Activated T-cell treated with anti-CD3 and anti-CD28 coated beads, Interleukin-2, amount 50 U/mL, for 4 hours (primary cell): ENCODE measurements at regions not wholly inside any gene's neighbourhood (a gene's known extent, or its start where the extent isn't known, plus 50 kb on each side); places are given as distances from the start of the nearest gene placed in this dataset.
"Not testable (repeated sequence)": the region's sequence is repeated elsewhere in the genome, so short reads cannot be mapped to it uniquely, and the experiment has no call there.

ENCODE experiments used
- ATAC-seq, 2 donors: fragments of 200-7000 bp; cut with Tn5 transposase; one replicate each; pipeline ENCODE4 v1.10.0; 2021
- DNase-seq: peaks from one replicate; pipeline ENCODE4 v3.0.0-alpha.2; 2020
- H3K27me3 Mint-ChIP-seq: one replicate; pipeline ENCODE4 v1.8.0; 2021; ENCODE audit warnings: low read depth, mixed read lengths
- H3K36me3 Mint-ChIP-seq: one replicate; pipeline ENCODE4 v1.8.0; 2022; ENCODE audit warnings: mixed read lengths; ENCODE audit not compliant: insufficient read depth
- H3K4me1 Mint-ChIP-seq: one replicate; pipeline ENCODE4 v1.8.0; 2021; ENCODE audit warnings: low read depth, mixed read lengths
- H3K4me3 Mint-ChIP-seq: one replicate; pipeline ENCODE4 v1.8.0; 2021; ENCODE audit warnings: mild to moderate bottlenecking, moderate library complexity, mixed read lengths
- H3K9me3 Mint-ChIP-seq: one replicate; pipeline ENCODE4 v1.8.0; 2021; ENCODE audit warnings: mixed read lengths

DNA sequence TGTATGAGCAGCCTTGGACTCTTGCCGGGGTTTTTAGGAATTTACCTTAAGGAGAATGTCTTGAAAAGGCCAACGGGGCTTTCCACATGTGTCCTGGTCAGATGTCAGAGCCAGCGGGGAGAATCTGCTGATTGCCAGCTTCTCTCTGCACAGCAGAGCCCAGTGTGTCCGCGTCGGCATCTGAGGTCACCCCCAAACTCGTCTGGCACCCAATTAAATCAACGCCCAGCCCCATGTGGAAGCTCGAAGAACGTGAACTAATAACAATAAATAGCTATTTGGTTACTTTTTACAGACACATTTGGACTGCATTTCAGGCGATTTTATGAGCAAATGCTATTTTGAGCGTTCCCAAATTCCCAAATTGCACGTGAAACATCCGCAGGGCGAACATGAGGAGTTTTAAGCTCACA is 303.5 kb downstream of the FOXL1 start:
- no peak overlapping the region for H3K4me3 Mint-ChIP-seq
- no peaks in the 10 kb centered on the region for H3K4me1 Mint-ChIP-seq
- peaks cover 53% of the 10 kb centered on the region for H3K27me3 Mint-ChIP-seq
- H3K36me3 Mint-ChIP-seq, result no peaks in the 10 kb centered on the region
- H3K9me3 Mint-ChIP-seq, result no peaks in the 10 kb centered on the region
- no peak for DNase-seq
- no peak for ATAC-seq

DNA sequence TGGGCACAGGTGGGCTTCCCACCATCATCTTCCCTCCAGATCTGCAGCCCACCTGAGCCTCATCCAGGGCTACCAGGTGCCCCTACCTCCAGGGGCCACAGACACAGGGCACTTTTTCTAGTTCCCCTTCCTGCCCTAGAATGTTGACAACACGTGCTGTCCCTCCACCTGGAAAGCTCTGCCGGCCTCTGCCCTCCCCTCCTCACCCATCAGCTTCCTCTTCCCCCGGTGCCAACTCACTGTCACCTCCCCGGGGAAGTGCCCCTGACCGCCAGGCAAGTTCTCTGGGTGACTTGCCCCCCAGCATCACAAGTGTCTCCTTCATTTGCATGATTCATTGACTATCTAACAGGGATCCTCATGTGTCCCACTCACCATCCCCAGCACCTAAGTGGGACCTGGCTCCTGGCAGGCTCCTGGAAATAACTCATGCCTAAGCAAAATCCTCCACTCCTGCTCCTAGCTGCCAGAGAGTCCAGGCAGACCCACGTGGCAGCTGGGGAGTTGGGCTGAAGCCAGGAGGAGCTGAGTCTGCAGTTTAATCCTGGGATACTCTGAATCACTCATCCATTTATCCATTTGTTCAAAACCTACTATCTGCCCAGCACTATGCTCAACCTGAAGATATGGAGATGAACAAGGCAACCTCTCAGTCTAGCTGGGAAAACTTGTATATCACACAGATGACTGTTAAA is 304.4 kb downstream of the FOXL1 start:
- H3K4me1 Mint-ChIP-seq, result no peaks in the 10 kb centered on the region
- no peak overlapping the region for H3K4me3 Mint-ChIP-seq
- ATAC-seq (no peak), DNase-seq (no peak)
- peaks cover 47% of the 10 kb centered on the region for H3K27me3 Mint-ChIP-seq
- no peaks in the 10 kb centered on the region for H3K36me3 Mint-ChIP-seq
- no peaks in the 10 kb centered on the region for H3K9me3 Mint-ChIP-seq

DNA sequence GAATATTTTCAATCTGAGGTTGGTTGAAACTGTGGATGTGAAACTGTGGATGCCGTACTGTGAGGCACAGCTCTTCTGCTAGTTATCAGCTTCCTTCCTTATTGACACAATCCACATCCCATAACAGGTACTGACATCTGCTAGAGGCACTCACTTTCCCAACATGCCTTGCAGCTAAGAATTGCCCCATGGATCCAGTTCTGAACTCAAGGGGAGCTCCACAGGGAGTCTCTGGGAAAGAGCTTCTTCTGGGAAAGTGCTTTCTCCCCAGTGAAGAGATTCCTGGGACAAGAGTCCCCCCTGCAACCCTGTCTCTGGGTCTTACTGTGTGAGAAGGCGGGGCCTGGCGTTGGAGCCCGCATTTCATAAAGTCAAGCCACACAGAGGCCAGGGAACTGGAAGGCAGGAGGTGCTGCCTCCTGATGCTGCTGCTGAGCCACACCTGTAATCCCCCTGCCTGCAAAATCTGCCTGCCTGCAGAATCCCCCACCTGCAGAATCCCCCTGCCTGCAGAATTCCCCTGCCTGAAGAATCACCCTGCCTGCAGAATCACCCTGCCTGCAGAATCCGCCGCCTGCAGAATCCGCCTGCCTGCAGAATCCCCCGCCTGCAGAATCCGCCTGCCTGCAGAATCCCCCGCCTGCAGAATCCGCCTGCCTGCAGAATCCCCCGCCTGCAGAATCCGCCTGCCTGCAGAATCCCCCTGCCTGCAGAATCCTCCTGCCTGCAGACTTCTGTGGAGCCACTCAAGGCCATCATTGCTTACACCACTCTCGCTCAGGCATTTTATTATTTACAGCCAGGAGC is 305.4 kb downstream of the FOXL1 start:
- Mint-ChIP-seq H3K36me3 (no peaks in the 10 kb centered on the region), H3K9me3 (no peaks in the 10 kb centered on the region)

DNA sequence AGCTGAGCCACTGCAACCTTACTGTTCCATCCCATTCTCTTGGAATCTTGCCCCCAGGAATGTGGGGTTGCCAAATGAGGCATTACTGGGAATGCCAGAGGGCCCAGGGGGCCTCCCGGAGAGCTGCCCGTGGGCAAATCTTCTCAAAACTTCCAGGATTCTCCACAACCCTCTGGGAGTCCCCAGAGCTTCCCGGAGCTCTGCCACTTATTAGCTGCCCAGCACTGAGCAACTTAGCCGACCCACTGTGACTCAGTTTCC is 306.0 kb downstream of the FOXL1 start:
- Mint-ChIP-seq H3K4me3 (no peak overlapping the region), H3K4me1 (no peaks in the 10 kb centered on the region), H3K9me3 (no peaks in the 10 kb centered on the region), H3K36me3 (no peaks in the 10 kb centered on the region), H3K27me3 (peaks cover 31% of the 10 kb centered on the region)
- DNase-seq (no peak), ATAC-seq (no peak)

More for the DNA sequence above, 305.4 kb downstream of the FOXL1 start:
- no peak overlapping the region for H3K4me3 Mint-ChIP-seq
- DNase-seq, result no peak
- ATAC-seq, result no peak
- peaks cover 36% of the 10 kb centered on the region for H3K27me3 Mint-ChIP-seq
- H3K4me1 Mint-ChIP-seq, result no peaks in the 10 kb centered on the region

DNA sequence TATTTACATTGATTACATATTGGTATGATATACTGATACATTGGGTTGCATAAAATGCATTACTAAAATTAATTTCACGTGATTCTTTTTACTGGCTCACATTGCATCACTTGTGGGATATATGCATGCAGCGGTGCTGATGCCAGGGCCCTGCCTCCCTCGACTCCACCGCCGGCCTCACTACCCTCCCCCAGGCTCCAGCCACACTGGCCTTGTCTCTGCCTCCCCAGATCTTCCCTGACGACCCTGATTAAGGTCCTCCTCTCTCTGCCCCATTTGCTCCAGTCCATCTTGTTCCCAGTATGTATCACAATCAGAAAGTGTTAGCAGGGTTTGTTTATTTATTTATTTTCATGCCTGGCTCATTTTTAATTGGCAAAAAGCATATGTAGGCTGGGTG is 306.8 kb downstream of the FOXL1 start:
- ATAC-seq (no peak), DNase-seq (no peak)
- H3K4me1 Mint-ChIP-seq, result no peaks in the 10 kb centered on the region
- H3K27me3 Mint-ChIP-seq, result peaks cover 23% of the 10 kb centered on the region
- H3K9me3 Mint-ChIP-seq, result no peaks in the 10 kb centered on the region
- H3K4me3 Mint-ChIP-seq, result no peak overlapping the region
- H3K36me3 Mint-ChIP-seq, result no peaks in the 10 kb centered on the region

DNA sequence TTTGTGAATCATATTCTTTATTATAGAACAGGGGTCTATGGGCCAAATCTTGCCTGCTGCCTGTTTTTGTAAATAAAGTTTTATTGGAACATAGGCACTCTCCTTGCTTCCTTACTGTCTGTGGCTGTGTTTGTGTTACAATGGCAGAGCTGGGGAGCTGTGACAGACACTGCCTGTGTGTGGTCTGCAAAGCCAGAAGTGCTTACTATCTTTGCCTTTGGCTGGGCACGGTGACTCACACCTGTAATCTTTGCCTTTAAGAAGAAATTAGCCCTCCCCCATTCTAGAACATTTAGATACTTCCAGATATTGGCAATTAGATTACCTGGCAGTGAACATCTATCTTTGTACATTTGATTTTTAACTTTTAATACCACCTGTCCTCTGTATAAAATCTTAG is 308.3 kb downstream of the FOXL1 start:
- no peaks in the 10 kb centered on the region for H3K9me3 Mint-ChIP-seq
- H3K4me3 Mint-ChIP-seq, result no peak overlapping the region
- ATAC-seq, result no peak
- no peaks in the 10 kb centered on the region for H3K36me3 Mint-ChIP-seq
- H3K4me1 Mint-ChIP-seq, result no peaks in the 10 kb centered on the region
- DNase-seq, result no peak
- H3K27me3 Mint-ChIP-seq, result peaks cover 13% of the 10 kb centered on the region

DNA sequence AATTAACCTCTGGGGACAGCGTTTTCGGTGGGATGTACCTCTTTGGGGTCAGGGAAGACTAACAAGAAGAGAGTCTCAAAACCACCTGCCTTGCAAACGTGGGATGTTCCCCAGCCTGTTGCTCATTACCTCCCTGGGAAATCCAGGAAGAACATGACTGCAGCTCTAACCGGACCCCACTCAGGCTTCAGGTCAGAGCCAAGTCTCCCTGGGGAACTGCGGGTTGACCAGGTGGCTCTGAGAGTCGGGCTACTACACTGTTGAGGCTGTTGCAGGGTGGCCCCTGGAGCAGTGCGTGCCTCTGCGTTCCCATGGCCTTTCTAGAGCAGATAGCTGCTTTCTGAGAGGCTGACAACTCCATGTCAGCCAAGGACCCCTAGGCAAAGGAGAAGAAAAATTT is 309.1 kb downstream of the FOXL1 start:
- H3K9me3 Mint-ChIP-seq, result no peaks in the 10 kb centered on the region
- H3K4me1 Mint-ChIP-seq, result no peaks in the 10 kb centered on the region
- H3K27me3 Mint-ChIP-seq, result peaks cover 10% of the 10 kb centered on the region
- DNase-seq (no peak), ATAC-seq (no peak)
- no peaks in the 10 kb centered on the region for H3K36me3 Mint-ChIP-seq
- no peak overlapping the region for H3K4me3 Mint-ChIP-seq

DNA sequence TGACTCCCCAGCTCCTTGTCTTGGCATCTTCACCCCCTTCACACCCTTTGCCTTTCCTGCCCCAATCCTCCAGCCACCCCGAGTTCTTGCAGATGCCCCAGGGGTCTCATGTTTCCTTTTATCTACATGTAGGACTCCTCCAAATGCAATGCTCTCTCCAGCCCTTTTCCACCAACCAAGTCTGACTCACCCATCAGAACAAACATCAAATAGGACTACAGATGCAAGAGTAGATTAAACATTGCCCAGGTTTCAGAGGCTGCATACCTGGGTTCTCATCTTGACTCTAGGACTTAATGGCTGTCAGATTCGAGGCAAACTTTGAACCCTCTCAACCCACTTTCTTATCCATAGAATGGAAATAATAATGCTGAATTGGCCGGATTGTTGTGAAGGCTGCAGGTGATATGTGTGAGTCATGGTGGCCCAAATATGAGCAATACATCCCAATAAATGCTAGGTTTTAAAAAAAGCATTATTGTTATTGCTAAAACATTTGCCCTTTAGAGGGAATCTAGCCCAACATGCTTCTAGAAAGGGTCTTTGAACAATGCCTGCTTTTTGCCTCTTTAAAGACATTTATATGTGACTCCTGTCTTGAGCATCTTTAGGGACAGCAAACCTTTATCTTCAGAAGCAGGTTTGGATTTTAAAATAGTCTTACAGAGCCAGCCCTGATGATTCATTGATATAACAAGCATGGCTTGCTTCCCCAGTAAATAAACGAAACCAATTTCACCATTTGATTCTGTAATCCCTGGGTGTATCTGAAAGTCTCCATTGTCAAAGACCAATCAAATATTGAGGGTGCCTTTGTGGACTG is 310.1 kb downstream of the FOXL1 start:
- Mint-ChIP-seq H3K9me3 (no peaks in the 10 kb centered on the region), H3K27me3 (peaks cover 8% of the 10 kb centered on the region), H3K4me3 (no peak overlapping the region), H3K4me1 (no peaks in the 10 kb centered on the region), H3K36me3 (no peaks in the 10 kb centered on the region)
- DNase-seq (no peak), ATAC-seq (no peak)

DNA sequence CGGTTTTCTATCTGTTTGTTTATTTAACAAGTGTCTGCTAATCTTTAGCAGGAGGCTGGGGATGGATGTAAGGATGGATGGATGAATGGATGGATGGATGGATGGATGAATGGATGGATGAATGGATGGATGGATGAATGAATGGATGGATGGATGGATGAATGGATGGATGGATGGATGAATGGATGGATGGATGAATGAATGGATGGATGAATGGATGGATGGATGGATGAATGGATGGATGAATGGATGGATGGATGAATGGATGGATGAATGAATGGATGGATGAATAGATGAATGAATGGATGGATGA is 310.7 kb downstream of the FOXL1 start:
- H3K36me3 Mint-ChIP-seq, H3K9me3 Mint-ChIP-seq, H3K4me1 Mint-ChIP-seq, ATAC-seq, DNase-seq, H3K4me3 Mint-ChIP-seq, H3K27me3 Mint-ChIP-seq: not testable (repeated sequence)

DNA sequence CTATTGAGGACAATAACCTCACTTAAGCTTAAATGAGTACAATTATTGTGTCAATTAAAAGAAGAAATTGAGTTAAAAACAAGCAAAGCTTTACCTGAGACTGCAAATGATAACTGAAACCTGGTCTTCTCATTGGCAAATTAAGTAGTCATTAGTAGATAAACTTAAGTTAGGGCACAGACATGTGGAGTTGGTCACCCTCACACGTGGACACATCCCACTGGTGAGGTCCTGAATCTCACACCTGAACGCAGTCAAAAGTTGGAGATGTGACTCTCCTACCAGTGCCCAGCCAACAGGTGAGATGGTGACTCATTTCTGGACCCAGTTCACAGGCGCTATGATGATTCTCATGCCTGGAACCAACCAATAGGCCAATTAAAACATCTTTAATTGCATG is 311.6 kb downstream of the FOXL1 start:
- H3K4me3 Mint-ChIP-seq, result no peak overlapping the region
- no peaks in the 10 kb centered on the region for H3K4me1 Mint-ChIP-seq
- peaks cover 9% of the 10 kb centered on the region for H3K27me3 Mint-ChIP-seq
- H3K9me3 Mint-ChIP-seq, result no peaks in the 10 kb centered on the region
- DNase-seq (no peak), ATAC-seq (no peak)
- H3K36me3 Mint-ChIP-seq, result no peaks in the 10 kb centered on the region

DNA sequence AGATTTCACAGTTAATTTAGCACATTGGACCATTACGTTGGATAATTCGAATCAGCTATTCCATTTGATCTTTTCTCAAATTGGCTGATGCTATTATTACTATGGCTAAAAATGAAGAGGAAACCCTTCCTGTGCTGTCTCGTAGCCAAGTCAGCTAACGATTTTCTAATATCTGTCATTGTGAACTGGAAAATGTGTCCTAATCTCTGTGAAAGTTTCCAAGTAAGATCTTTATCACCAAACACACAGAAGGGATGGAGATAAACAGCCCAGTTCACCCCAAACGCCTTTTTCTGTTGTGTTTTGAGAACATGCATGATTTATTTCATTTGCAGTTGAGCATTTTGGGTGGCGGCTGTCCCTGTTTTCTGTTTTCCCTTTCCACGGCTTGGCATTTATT is 312.8 kb downstream of the FOXL1 start:
- Mint-ChIP-seq H3K4me1 (no peaks in the 10 kb centered on the region), H3K27me3 (peaks cover 9% of the 10 kb centered on the region), H3K9me3 (no peaks in the 10 kb centered on the region), H3K36me3 (no peaks in the 10 kb centered on the region), H3K4me3 (no peak overlapping the region)
- DNase-seq (no peak), ATAC-seq (no peak)

DNA sequence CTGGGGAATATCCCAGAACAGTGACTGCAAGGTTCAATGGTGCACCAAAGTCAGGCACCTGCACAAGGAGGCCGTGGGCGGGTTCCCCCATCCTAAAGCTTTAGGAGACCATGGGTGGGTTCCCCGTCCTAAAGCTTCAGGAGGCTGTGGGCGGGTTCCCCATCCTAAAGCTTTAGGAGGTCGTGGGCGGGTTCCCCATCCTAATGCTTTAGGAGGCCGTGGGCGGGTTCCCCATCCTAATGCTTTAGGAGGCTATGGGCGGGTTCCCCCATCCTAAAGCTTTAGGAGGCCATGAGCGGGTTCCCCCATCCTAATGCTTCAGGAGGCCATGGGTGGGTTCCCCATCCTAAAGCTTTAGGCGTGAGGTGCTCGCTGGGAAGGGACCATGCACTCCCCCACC is 313.3 kb downstream of the FOXL1 start:
- DNase-seq (no peak), ATAC-seq (no peak)
- Mint-ChIP-seq H3K36me3 (no peaks in the 10 kb centered on the region), H3K27me3 (peaks cover 9% of the 10 kb centered on the region), H3K4me1 (no peaks in the 10 kb centered on the region), H3K9me3 (no peaks in the 10 kb centered on the region), H3K4me3 (no peak overlapping the region)

DNA sequence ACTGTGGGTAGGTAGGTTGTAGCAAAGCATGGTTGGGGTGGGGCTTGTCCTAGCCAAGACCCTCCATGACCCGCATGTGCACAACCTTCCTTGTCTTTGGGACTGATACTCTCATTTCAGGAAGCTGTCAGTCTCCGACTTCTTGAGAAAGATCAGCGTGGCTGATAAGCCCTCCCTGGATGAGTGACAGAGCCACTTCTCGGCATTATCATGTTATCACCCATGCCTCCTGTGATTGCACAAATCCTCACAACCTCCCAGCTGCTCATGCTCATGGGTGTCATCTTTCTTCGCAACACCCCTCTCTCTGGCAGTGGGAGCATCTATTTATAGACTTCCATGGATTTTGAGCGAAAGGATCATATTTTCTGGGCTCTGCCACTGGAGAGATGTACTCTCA is 314.2 kb downstream of the FOXL1 start:
- H3K36me3 Mint-ChIP-seq, result no peaks in the 10 kb centered on the region
- H3K27me3 Mint-ChIP-seq, result peaks cover 9% of the 10 kb centered on the region
- H3K4me3 Mint-ChIP-seq, result no peak overlapping the region
- H3K4me1 Mint-ChIP-seq, result no peaks in the 10 kb centered on the region
- DNase-seq (no peak), ATAC-seq (no peak)
- no peaks in the 10 kb centered on the region for H3K9me3 Mint-ChIP-seq

DNA sequence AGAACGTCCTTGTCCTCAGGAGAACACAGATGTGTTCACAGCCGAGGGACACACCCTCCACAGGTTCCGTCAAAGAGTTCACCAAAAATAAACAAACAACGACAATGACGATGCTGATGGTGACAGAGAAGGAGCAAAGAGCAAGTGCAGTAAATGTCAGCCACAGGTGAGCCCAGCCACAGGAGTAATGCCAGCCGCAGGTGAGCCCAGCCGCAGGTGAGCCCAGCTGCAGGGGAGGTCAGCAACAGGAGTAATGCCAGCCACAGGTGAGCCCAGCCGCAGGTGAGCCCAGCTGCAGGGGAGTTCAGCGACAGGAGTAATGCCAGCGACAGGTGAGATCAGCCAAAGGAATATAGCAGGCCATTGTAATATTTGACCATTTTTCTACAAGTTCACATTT is 315.2 kb downstream of the FOXL1 start:
- ATAC-seq, result no peak
- Mint-ChIP-seq H3K4me3 (no peak overlapping the region), H3K36me3 (no peaks in the 10 kb centered on the region), H3K27me3 (peaks cover 9% of the 10 kb centered on the region), H3K9me3 (no peaks in the 10 kb centered on the region), H3K4me1 (no peaks in the 10 kb centered on the region)
- no peak for DNase-seq

DNA sequence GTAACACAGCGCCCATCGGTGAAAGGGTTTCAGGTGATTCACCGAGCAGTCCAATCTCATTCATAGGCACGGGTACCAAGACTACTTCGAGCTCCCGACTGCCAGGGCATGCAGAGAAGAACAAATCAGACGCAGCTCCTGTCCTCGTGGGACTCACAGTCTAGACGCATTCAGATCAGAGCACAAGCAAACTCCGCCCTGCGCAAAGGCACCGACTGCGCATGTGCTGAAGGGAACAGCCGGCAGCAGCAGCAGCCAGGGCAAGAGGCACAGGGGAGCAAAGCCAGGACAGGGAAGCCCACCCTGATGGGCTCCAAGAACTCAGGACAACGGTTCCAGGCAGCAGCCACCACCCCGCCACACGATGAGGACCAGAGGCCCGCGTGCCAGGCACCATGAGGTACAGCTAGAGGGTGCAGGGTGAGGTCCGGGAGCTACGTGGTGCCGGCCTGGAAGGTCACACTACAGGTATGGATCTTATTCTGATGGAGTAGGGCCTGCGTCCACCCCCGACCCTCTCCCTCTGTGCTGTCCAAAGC is 315.7 kb downstream of the FOXL1 start:
- H3K4me3 Mint-ChIP-seq, result no peak overlapping the region
- H3K27me3 Mint-ChIP-seq, result peaks cover 9% of the 10 kb centered on the region
- H3K4me1 Mint-ChIP-seq, result no peaks in the 10 kb centered on the region
- ATAC-seq (no peak), DNase-seq (no peak)
- no peaks in the 10 kb centered on the region for H3K36me3 Mint-ChIP-seq
- H3K9me3 Mint-ChIP-seq, result no peaks in the 10 kb centered on the region
